ENCODE measurements at regions not wholly inside any gene's neighbourhood (a gene's known extent, or its start where the extent isn't known, plus 50 kb on each side); places are given as distances from the start of the nearest gene placed in this dataset.

- H2AFZ ChIP-seq (ENCODE audit: low read length, unreplicated experiment) = no peak overlapping the region
Measured at GRCh38 chr4:184942444-184943425, 75.6 kb upstream of the HELT start.

GRCh38 chr4:184949020-184949419 lies 69.3 kb upstream of the HELT start:
- Histone ChIP-seq H3K4me3 (ENCODE audit: low read depth, low read length) (no peak overlapping the region), H3K4me1 (ENCODE audit: control insufficient read depth, insufficient read depth, low read length, unreplicated experiment) (no peaks in the 10 kb centered on the region), H2AFZ (ENCODE audit: low read length, unreplicated experiment) (no peak overlapping the region)

More at GRCh38 chr4:184942444-184943425, 75.6 kb upstream of the HELT start:
- Histone ChIP-seq H3K4me3 (ENCODE audit: low read depth, low read length) (no peak overlapping the region), H3K4me1 (ENCODE audit: control insufficient read depth, insufficient read depth, low read length, unreplicated experiment) (no peaks in the 10 kb centered on the region), H3K27ac (ENCODE audit: low read depth, low read length) (no peak overlapping the region), H3K27me3 (ENCODE audit: insufficient read depth, low read length) (peaks cover 65% of the 10 kb centered on the region), H3K36me3 (ENCODE audit: insufficient read depth, low read length) (no peaks in the 10 kb centered on the region), H3K79me2 (ENCODE audit: control insufficient read depth, insufficient read depth, low read length, unreplicated experiment) (no peaks in the 10 kb centered on the region)

GRCh38 chr4:184950117-184950830 lies 68.0 kb upstream of the HELT start:
- no peaks in the 10 kb centered on the region for H3K4me1 ChIP-seq (ENCODE audit: control insufficient read depth, insufficient read depth, low read length, unreplicated experiment)
- peaks cover 70% of the 10 kb centered on the region for H3K27me3 ChIP-seq (ENCODE audit: insufficient read depth, low read length)
- H3K79me2 ChIP-seq (ENCODE audit: control insufficient read depth, insufficient read depth, low read length, unreplicated experiment) = no peaks in the 10 kb centered on the region
- H3K27ac ChIP-seq (ENCODE audit: low read depth, low read length) = no peak overlapping the region
- no peaks in the 10 kb centered on the region for H3K36me3 ChIP-seq (ENCODE audit: insufficient read depth, low read length)
- no peak overlapping the region for H3K4me3 ChIP-seq (ENCODE audit: low read depth, low read length)
- no peak overlapping the region for H2AFZ ChIP-seq (ENCODE audit: low read length, unreplicated experiment)

More at GRCh38 chr4:184949020-184949419, 69.3 kb upstream of the HELT start:
- H3K79me2 ChIP-seq (ENCODE audit: control insufficient read depth, insufficient read depth, low read length, unreplicated experiment) = no peaks in the 10 kb centered on the region
- H3K27me3 ChIP-seq (ENCODE audit: insufficient read depth, low read length) = peaks cover 68% of the 10 kb centered on the region
- H3K36me3 ChIP-seq (ENCODE audit: insufficient read depth, low read length) = no peaks in the 10 kb centered on the region
- no peak overlapping the region for H3K27ac ChIP-seq (ENCODE audit: low read depth, low read length)

- Histone ChIP-seq H3K79me2 (ENCODE audit: control insufficient read depth, insufficient read depth, low read length, unreplicated experiment) (no peaks in the 10 kb centered on the region), H3K36me3 (ENCODE audit: insufficient read depth, low read length) (no peaks in the 10 kb centered on the region), H3K27me3 (ENCODE audit: insufficient read depth, low read length) (peaks cover 65% of the 10 kb centered on the region), H3K4me1 (ENCODE audit: control insufficient read depth, insufficient read depth, low read length, unreplicated experiment) (no peaks in the 10 kb centered on the region), H3K4me3 (ENCODE audit: low read depth, low read length) (no peak overlapping the region), H2AFZ (ENCODE audit: low read length, unreplicated experiment) (no peak overlapping the region), H3K27ac (ENCODE audit: low read depth, low read length) (no peak overlapping the region)
Measured at GRCh38 chr4:184950926-184951325, 67.4 kb upstream of the HELT start.

GRCh38 chr4:184951668-184952160 lies 66.6 kb upstream of the HELT start:
- no peaks in the 10 kb centered on the region for H3K79me2 ChIP-seq (ENCODE audit: control insufficient read depth, insufficient read depth, low read length, unreplicated experiment)
- H3K4me3 ChIP-seq (ENCODE audit: low read depth, low read length) = no peak overlapping the region
- H2AFZ ChIP-seq (ENCODE audit: low read length, unreplicated experiment) = no peak overlapping the region
- no peaks in the 10 kb centered on the region for H3K4me1 ChIP-seq (ENCODE audit: control insufficient read depth, insufficient read depth, low read length, unreplicated experiment)
- peaks cover 57% of the 10 kb centered on the region for H3K27me3 ChIP-seq (ENCODE audit: insufficient read depth, low read length)
- H3K27ac ChIP-seq (ENCODE audit: low read depth, low read length) = no peak overlapping the region
- no peaks in the 10 kb centered on the region for H3K36me3 ChIP-seq (ENCODE audit: insufficient read depth, low read length)

- no peaks in the 10 kb centered on the region for H3K36me3 ChIP-seq (ENCODE audit: insufficient read depth, low read length)
- no peak overlapping the region for H3K4me3 ChIP-seq (ENCODE audit: low read depth, low read length)
- H2AFZ ChIP-seq (ENCODE audit: low read length, unreplicated experiment) = no peak overlapping the region
- no peak overlapping the region for H3K27ac ChIP-seq (ENCODE audit: low read depth, low read length)
- H3K79me2 ChIP-seq (ENCODE audit: control insufficient read depth, insufficient read depth, low read length, unreplicated experiment) = no peaks in the 10 kb centered on the region
- H3K4me1 ChIP-seq (ENCODE audit: control insufficient read depth, insufficient read depth, low read length, unreplicated experiment) = no peaks in the 10 kb centered on the region
- peaks cover 49% of the 10 kb centered on the region for H3K27me3 ChIP-seq (ENCODE audit: insufficient read depth, low read length)
Measured at GRCh38 chr4:184952522-184952921, 65.8 kb upstream of the HELT start.

- Histone ChIP-seq H3K4me3 (ENCODE audit: low read depth, low read length) (no peak overlapping the region), H3K36me3 (ENCODE audit: insufficient read depth, low read length) (no peaks in the 10 kb centered on the region), H3K27ac (ENCODE audit: low read depth, low read length) (no peak overlapping the region), H3K27me3 (ENCODE audit: insufficient read depth, low read length) (peaks cover 40% of the 10 kb centered on the region), H2AFZ (ENCODE audit: low read length, unreplicated experiment) (no peak overlapping the region), H3K79me2 (ENCODE audit: control insufficient read depth, insufficient read depth, low read length, unreplicated experiment) (no peaks in the 10 kb centered on the region), H3K4me1 (ENCODE audit: control insufficient read depth, insufficient read depth, low read length, unreplicated experiment) (no peaks in the 10 kb centered on the region)
Measured at GRCh38 chr4:184953421-184953945, 64.8 kb upstream of the HELT start.

- no peaks in the 10 kb centered on the region for H3K4me1 ChIP-seq (ENCODE audit: control insufficient read depth, insufficient read depth, low read length, unreplicated experiment)
- H3K27me3 ChIP-seq (ENCODE audit: insufficient read depth, low read length) = peaks cover 35% of the 10 kb centered on the region
- H2AFZ ChIP-seq (ENCODE audit: low read length, unreplicated experiment) = no peak overlapping the region
- H3K36me3 ChIP-seq (ENCODE audit: insufficient read depth, low read length) = no peaks in the 10 kb centered on the region
- H3K79me2 ChIP-seq (ENCODE audit: control insufficient read depth, insufficient read depth, low read length, unreplicated experiment) = no peaks in the 10 kb centered on the region
- no peak overlapping the region for H3K27ac ChIP-seq (ENCODE audit: low read depth, low read length)
- no peak overlapping the region for H3K4me3 ChIP-seq (ENCODE audit: low read depth, low read length)
Measured at GRCh38 chr4:184953971-184954370, 64.3 kb upstream of the HELT start.

GRCh38 chr4:184954482-184954881 lies 63.8 kb upstream of the HELT start:
- H2AFZ ChIP-seq (ENCODE audit: low read length, unreplicated experiment) = no peak overlapping the region
- peaks cover 32% of the 10 kb centered on the region for H3K27me3 ChIP-seq (ENCODE audit: insufficient read depth, low read length)
- no peaks in the 10 kb centered on the region for H3K36me3 ChIP-seq (ENCODE audit: insufficient read depth, low read length)
- H3K79me2 ChIP-seq (ENCODE audit: control insufficient read depth, insufficient read depth, low read length, unreplicated experiment) = no peaks in the 10 kb centered on the region
- no peak overlapping the region for H3K27ac ChIP-seq (ENCODE audit: low read depth, low read length)
- no peaks in the 10 kb centered on the region for H3K4me1 ChIP-seq (ENCODE audit: control insufficient read depth, insufficient read depth, low read length, unreplicated experiment)
- no peak overlapping the region for H3K4me3 ChIP-seq (ENCODE audit: low read depth, low read length)

GRCh38 chr4:184955116-184955515 lies 63.2 kb upstream of the HELT start:
- Histone ChIP-seq H3K27ac (ENCODE audit: low read depth, low read length) (no peak overlapping the region), H2AFZ (ENCODE audit: low read length, unreplicated experiment) (no peak overlapping the region), H3K4me1 (ENCODE audit: control insufficient read depth, insufficient read depth, low read length, unreplicated experiment) (no peaks in the 10 kb centered on the region), H3K4me3 (ENCODE audit: low read depth, low read length) (no peak overlapping the region), H3K27me3 (ENCODE audit: insufficient read depth, low read length) (peaks cover 28% of the 10 kb centered on the region), H3K36me3 (ENCODE audit: insufficient read depth, low read length) (no peaks in the 10 kb centered on the region), H3K79me2 (ENCODE audit: control insufficient read depth, insufficient read depth, low read length, unreplicated experiment) (no peaks in the 10 kb centered on the region)

All from ACC112 (cell line).